HepG2 (cell line): ENCODE measurements at regions not wholly inside any gene's neighbourhood (a gene's known extent, or its start where the extent isn't known, plus 50 kb on each side); places are given as distances from the start of the nearest gene placed in this dataset.

ENCODE experiments used
- ATAC-seq: fragments of 200-7000 bp; cut with Tn5 transposase; 3 replicates; pipeline ENCODE4 v1.9.1; 2020; ENCODE audit warnings: mild to moderate bottlenecking, moderate library complexity
- BruUV-seq: library from RNA; stranded (reverse); fragments of 400-500 nt; replicated peaks from 2 replicates; lab custom pipeline; 2021; lab: Mats Ljungman, UMichigan
- CTCF ChIA-PET: fragments of 300-600 bp; formaldehyde crosslinking; extraction: SDS; loops from one replicate; lab custom pipeline; 2021; ENCODE audit warnings: low total read pairs, inconsistent platforms, low intra/inter-chr PET ratio; lab: Yijun Ruan, JAX
- POLR2A ChIA-PET: fragments of 350-600 bp; sonication (Branson Sonifier 250); formaldehyde crosslinking; loops from one replicate; lab custom pipeline; 2020; ENCODE audit warnings: antibody characterized with exemption, inconsistent platforms; lab: Yijun Ruan, JAX
- DNase-seq: peaks from one replicate; pipeline ENCODE4 v3.0.0-alpha.2; 2015; ENCODE audit warnings: low spot score
- FAIRE-seq: peaks from 3 replicates; lab custom pipeline; 2011; peaks lifted over from hg19 to GRCh38; lab: Jason Lieb, UNC
- H2AFZ ChIP-seq: one replicate; pipeline ENCODE4 v1.6.1; 2011; ENCODE audit warnings: low read length, inconsistent platforms
- H3K27ac ChIP-seq: fragments of 300-600 bp; 3 replicates; pipeline ENCODE4 v1.8.0; 2011; ENCODE audit warnings: mixed run types, mild to moderate bottlenecking, mixed read lengths, low read length, inconsistent platforms; ENCODE audit not compliant: insufficient read depth; ENCODE audit errors: extremely low read length
- H3K27me3 ChIP-seq, 2 experiments: fragments of 200-600 bp in 1 of 2; 2 replicates in 1 of 2; 3 replicates in 1 of 2; pipeline versions ENCODE4 v1.6.0 to v1.8.0; 2011; ENCODE audit warnings: low read length in 2 of 2, mild to moderate bottlenecking in 2 of 2, moderate library complexity in 2 of 2, inconsistent platforms in 1 of 2; ENCODE audit not compliant: insufficient read depth in 2 of 2, control insufficient read depth in 1 of 2
- H3K36me3 ChIP-seq, 2 experiments: fragments of 200-600 bp in 1 of 2; replicated peaks in 1 of 2; 2 replicates in 1 of 2; 3 replicates in 1 of 2; pipeline versions ENCODE4 v1.5.1 to v1.8.0; 2011; ENCODE audit warnings: low read length in 2 of 2, inconsistent platforms in 1 of 2; ENCODE audit not compliant: insufficient read depth in 2 of 2, control insufficient read depth in 1 of 2
- H3K4me1 ChIP-seq: 2 replicates; pipeline ENCODE4 v1.5.1; 2012; ENCODE audit warnings: low read length, inconsistent platforms; ENCODE audit not compliant: insufficient read depth
- H3K4me2 ChIP-seq: 2 replicates; pipeline ENCODE4 v1.6.0; 2011; ENCODE audit warnings: low read depth, low read length, inconsistent platforms
- H3K4me3 ChIP-seq, 3 experiments: fragments of 200-600 bp in 1 of 3; sonication (generic), shearing (Covaris generic) in 1 of 3; replicated peaks in 1 of 3; 2 replicates each; pipeline ENCODE4 v1.5.1; 2011 to 2016; ENCODE audit warnings: low read length in 3 of 3, inconsistent platforms in 2 of 3, low read depth in 2 of 3, mild to moderate bottlenecking in 2 of 3, control low read depth in 1 of 3, mixed read lengths in 1 of 3; ENCODE audit not compliant: insufficient read depth in 1 of 3
- H3K79me2 ChIP-seq: one replicate; pipeline ENCODE4 v1.6.1; 2011; ENCODE audit warnings: low read length, inconsistent platforms; ENCODE audit not compliant: insufficient read depth
- H3K9ac ChIP-seq: 2 replicates; pipeline ENCODE4 v1.6.0; 2011; ENCODE audit warnings: mild to moderate bottlenecking, low read depth, low read length, inconsistent platforms; ENCODE audit not compliant: insufficient read depth
- H3K9me3 ChIP-seq: 2 replicates; pipeline ENCODE4 v1.5.1; 2012; ENCODE audit warnings: mild to moderate bottlenecking, low read length
- H4K20me1 ChIP-seq: 2 replicates; pipeline ENCODE4 v1.6.0; 2011; ENCODE audit warnings: inconsistent platforms, mild to moderate bottlenecking, low read length, moderate library complexity; ENCODE audit not compliant: insufficient read depth
- MEF2D ChIP-seq: sonication (generic); formaldehyde crosslinking; IDR thresholded peaks from 2 replicates; pipeline ENCODE4 v1.5.1; 2020; ENCODE audit warnings: mild to moderate bottlenecking, missing genetic modification reagents
- NR2C2 ChIP-seq: sonication (generic); formaldehyde crosslinking; IDR thresholded peaks from 2 replicates; pipeline ENCODE4 v1.4.0; 2020; ENCODE audit warnings: missing genetic modification reagents, mild to moderate bottlenecking, moderate library complexity, borderline replicate concordance
- RFX1 ChIP-seq: fragments of 450-650 bp; IDR thresholded peaks from 2 replicates; pipeline ENCODE4 v1.6.1; 2017
- SP140L ChIP-seq: sonication (generic); formaldehyde crosslinking; IDR thresholded peaks from 2 replicates; pipeline ENCODE4 v1.4.0; 2020; ENCODE audit warnings: missing genetic modification reagents, borderline replicate concordance
- SP5 ChIP-seq: IDR thresholded peaks from 2 replicates; pipeline ENCODE4 v1.6.1; 2016; ENCODE audit warnings: low read depth, borderline replicate concordance
- TBP ChIP-seq: sonication (generic); formaldehyde crosslinking; IDR thresholded peaks from 2 replicates; pipeline ENCODE4 v1.5.0; 2020; ENCODE audit warnings: missing genetic modification reagents
- ZNF564 ChIP-seq: sonication (generic); formaldehyde crosslinking; IDR thresholded peaks from 2 replicates; pipeline ENCODE4 v1.8.1; 2023; ENCODE audit warnings: mild to moderate bottlenecking, missing genetic modification reagents
- ZNF577 ChIP-seq: sonication (generic); formaldehyde crosslinking; IDR thresholded peaks from 2 replicates; pipeline ENCODE4 v1.4.0; 2020; ENCODE audit warnings: mild to moderate bottlenecking, low read depth, missing genetic modification reagents, borderline replicate concordance
- ZNF652 ChIP-seq: IDR thresholded peaks from 2 replicates; pipeline ENCODE4 v1.6.1; 2016; ENCODE audit warnings: low read depth, borderline replicate concordance
- ZNF746 ChIP-seq: sonication (generic); formaldehyde crosslinking; IDR thresholded peaks from 2 replicates; pipeline ENCODE4 v1.8.0; 2022; ENCODE audit warnings: mild to moderate bottlenecking, missing genetic modification reagents
- WGBS: methylation state at CpG from one replicate; pipeline ENCODE4 v1.1.6; 2017; ENCODE audit warnings: low lambda C conversion rate; 5-methylcytosine and 5-hydroxymethylcytosine counted together
- in situ Hi-C: cut with HindIII; loops from 2 replicates; pipeline ENCODE4 v1.10.0; 2017; ENCODE audit warnings: low pct_unique_long_range_greater_than_20kb; ENCODE audit not compliant: extremely low pct_ligation_motif_present
- intact Hi-C: fragments of 100-400 bp; cut with micrococcal nuclease; formaldehyde crosslinking; loops from one replicate; pipeline ENCODE4 v1.10.0; 2022; ENCODE audit not compliant: unreplicated experiment
- TF ChIP-seq, protein P1 (sequence below): sonication (generic); formaldehyde crosslinking; IDR thresholded peaks from 2 replicates; pipeline ENCODE4 v1.4.0; 2020; ENCODE audit warnings: mild to moderate bottlenecking, missing genetic modification reagents
- TF ChIP-seq, protein P2 (sequence below), 2 experiments: fragments of 450-650 bp in 1 of 2; sonication (generic) in 1 of 2; formaldehyde crosslinking; IDR thresholded peaks; 2 replicates each; pipeline versions ENCODE4 v1.5.0 to v1.8.0; 2020 to 2022; ENCODE audit warnings: mild to moderate bottlenecking in 1 of 2, missing genetic modification reagents in 1 of 2
- TF ChIP-seq, protein P3 (sequence below): IDR thresholded peaks from 2 replicates; pipeline ENCODE4 v1.4.0; 2020; ENCODE audit warnings: mild to moderate bottlenecking, missing genetic modification reagents

DNA sequence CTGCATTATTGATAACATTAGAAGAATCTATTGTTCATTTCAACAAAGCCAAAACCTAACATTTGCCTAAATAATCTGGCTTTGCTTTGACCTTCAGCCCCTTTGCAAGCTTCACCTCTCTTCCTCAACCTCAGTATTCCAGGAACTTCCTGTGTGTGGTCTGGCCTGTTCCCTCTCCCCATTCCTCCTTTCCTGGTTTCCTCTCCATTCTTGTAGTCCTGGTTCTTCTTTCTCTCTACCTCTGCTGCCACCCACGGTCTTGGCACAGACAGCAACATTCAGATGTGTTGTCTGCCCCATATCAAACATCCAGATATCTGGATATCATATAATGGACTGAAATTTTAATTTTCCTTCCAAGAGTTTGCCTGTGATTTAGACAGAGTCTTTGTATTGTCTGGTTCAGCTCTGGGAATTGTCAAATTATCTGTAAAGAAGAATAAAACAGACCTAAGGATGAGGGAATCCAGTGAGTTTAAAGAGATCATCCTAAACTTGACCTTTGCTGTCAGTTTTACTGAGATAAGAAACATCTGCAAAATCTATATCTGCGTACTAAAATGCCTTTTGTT is 148.1 kb upstream of the KCTD3 start:
- H3K9me3 ChIP-seq, result no peaks in the 10 kb centered on the region
- TF ChIP-seq ZNF564 (CRISPR knock-in tag) (no peak), TBP (CRISPR knock-in tag) (no peak), ZNF652 (CRISPR knock-in tag) (no peak), RFX1 (no peak), SP5 (CRISPR knock-in tag) (no peak), ZNF746 (CRISPR knock-in tag) (no peak), SP140L (CRISPR knock-in tag) (no peak), ZNF577 (no peak), NR2C2 (no peak), MEF2D (CRISPR knock-in tag) (no peak)
- TF ChIP-seq, protein P1, sequence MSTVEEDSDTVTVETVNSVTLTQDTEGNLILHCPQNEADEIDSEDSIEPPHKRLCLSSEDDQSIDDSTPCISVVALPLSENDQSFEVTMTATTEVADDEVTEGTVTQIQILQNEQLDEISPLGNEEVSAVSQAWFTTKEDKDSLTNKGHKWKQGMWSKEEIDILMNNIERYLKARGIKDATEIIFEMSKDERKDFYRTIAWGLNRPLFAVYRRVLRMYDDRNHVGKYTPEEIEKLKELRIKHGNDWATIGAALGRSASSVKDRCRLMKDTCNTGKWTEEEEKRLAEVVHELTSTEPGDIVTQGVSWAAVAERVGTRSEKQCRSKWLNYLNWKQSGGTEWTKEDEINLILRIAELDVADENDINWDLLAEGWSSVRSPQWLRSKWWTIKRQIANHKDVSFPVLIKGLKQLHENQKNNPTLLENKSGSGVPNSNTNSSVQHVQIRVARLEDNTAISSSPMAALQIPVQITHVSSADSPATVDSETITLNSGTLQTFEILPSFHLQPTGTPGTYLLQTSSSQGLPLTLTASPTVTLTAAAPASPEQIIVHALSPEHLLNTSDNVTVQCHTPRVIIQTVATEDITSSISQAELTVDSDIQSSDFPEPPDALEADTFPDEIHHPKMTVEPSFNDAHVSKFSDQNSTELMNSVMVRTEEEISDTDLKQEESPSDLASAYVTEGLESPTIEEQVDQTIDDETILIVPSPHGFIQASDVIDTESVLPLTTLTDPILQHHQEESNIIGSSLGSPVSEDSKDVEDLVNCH (CRISPR knock-in tag), result no peak
- TF ChIP-seq, protein P2, sequence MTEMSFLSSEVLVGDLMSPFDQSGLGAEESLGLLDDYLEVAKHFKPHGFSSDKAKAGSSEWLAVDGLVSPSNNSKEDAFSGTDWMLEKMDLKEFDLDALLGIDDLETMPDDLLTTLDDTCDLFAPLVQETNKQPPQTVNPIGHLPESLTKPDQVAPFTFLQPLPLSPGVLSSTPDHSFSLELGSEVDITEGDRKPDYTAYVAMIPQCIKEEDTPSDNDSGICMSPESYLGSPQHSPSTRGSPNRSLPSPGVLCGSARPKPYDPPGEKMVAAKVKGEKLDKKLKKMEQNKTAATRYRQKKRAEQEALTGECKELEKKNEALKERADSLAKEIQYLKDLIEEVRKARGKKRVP (CRISPR knock-in tag; IDR thresholded peaks at IDR 0.05), result no peak
- TF ChIP-seq, protein P3, sequence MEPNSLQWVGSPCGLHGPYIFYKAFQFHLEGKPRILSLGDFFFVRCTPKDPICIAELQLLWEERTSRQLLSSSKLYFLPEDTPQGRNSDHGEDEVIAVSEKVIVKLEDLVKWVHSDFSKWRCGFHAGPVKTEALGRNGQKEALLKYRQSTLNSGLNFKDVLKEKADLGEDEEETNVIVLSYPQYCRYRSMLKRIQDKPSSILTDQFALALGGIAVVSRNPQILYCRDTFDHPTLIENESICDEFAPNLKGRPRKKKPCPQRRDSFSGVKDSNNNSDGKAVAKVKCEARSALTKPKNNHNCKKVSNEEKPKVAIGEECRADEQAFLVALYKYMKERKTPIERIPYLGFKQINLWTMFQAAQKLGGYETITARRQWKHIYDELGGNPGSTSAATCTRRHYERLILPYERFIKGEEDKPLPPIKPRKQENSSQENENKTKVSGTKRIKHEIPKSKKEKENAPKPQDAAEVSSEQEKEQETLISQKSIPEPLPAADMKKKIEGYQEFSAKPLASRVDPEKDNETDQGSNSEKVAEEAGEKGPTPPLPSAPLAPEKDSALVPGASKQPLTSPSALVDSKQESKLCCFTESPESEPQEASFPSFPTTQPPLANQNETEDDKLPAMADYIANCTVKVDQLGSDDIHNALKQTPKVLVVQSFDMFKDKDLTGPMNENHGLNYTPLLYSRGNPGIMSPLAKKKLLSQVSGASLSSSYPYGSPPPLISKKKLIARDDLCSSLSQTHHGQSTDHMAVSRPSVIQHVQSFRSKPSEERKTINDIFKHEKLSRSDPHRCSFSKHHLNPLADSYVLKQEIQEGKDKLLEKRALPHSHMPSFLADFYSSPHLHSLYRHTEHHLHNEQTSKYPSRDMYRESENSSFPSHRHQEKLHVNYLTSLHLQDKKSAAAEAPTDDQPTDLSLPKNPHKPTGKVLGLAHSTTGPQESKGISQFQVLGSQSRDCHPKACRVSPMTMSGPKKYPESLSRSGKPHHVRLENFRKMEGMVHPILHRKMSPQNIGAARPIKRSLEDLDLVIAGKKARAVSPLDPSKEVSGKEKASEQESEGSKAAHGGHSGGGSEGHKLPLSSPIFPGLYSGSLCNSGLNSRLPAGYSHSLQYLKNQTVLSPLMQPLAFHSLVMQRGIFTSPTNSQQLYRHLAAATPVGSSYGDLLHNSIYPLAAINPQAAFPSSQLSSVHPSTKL (CRISPR knock-in tag), result no peak
- ATAC-seq (no peak), DNase-seq (no peak), FAIRE-seq (no peak)
- no peak overlapping the region for H3K4me3 ChIP-seq
- ChIA-PET POLR2A (no interaction called here), CTCF (no interaction called here)
- no peak overlapping the region for H3K27ac ChIP-seq
- intact Hi-C loops, result no loop called here
- 0% methylated on average over 2 of the region's 2 CpGs for WGBS
- no TSS peak for BruUV-seq
- no peak overlapping the region for H3K4me2 ChIP-seq
- in situ Hi-C loops, result no loop called here
- H3K36me3 ChIP-seq, result no peaks in the 10 kb centered on the region
- H2AFZ ChIP-seq, result no peak overlapping the region
- no peaks in the 10 kb centered on the region for H3K27me3 ChIP-seq
- no peaks in the 10 kb centered on the region for H3K4me1 ChIP-seq
- no peaks in the 10 kb centered on the region for H4K20me1 ChIP-seq
- H3K9ac ChIP-seq, result no peak overlapping the region
- H3K79me2 ChIP-seq, result no peaks in the 10 kb centered on the region
